Left lung (tissue), 4 donors: ENCODE measurements at regions not wholly inside any gene's neighbourhood (a gene's known extent, or its start where the extent isn't known, plus 50 kb on each side); places are given as distances from the start of the nearest gene placed in this dataset.

Experiments used
- ATAC-seq: fragments of 200-7000 bp; cut with Tn5 transposase; one replicate; pipeline ENCODE4 v1.9.1; 2020; ENCODE audit warnings: moderate library complexity
- DNase-seq, 4 donors: peaks; one replicate each; pipeline ENCODE4 v3.0.0-alpha.2; 2013 to 2020
- H3K27ac ChIP-seq, 2 donors: fragments of 200-600 bp; sonication (generic) in 1 of 2; one replicate each; pipeline versions ENCODE4 v1.5.0 to v1.8.0; 2020 to 2021
- H3K27me3 ChIP-seq, 2 donors: fragments of 200-600 bp; sonication (generic) in 1 of 2; one replicate each; pipeline versions ENCODE4 v1.5.0 to v1.8.0; 2020 to 2021
- H3K36me3 ChIP-seq, 2 donors: fragments of 200-600 bp; sonication (generic) in 1 of 2; one replicate each; pipeline versions ENCODE4 v1.5.0 to v1.8.0; 2020 to 2021
- H3K4me1 ChIP-seq, 2 donors: fragments of 200-600 bp; one replicate each; pipeline ENCODE4 v1.8.0; 2021
- H3K4me3 ChIP-seq, 2 donors: fragments of 200-600 bp; sonication (generic) in 1 of 2; one replicate each; pipeline versions ENCODE4 v1.5.0 to v1.8.0; 2020 to 2021; ENCODE audit warnings: mild to moderate bottlenecking in 1 of 2
- H3K9me3 ChIP-seq, 2 donors: fragments of 200-600 bp; sonication (generic) in 1 of 2; one replicate each; pipeline versions ENCODE4 v1.5.0 to v1.8.0; 2020 to 2021
- CTCF ChIP-seq, 2 donors: fragments of 200-600 bp; sonication (generic) in 1 of 2; IDR thresholded peaks; one replicate each; pipeline versions ENCODE4 v1.5.0 to v1.8.0; 2021; ENCODE audit warnings: antibody characterized with exemption in 2 of 2
- intact Hi-C, 2 donors: fragments of 100-400 bp; cut with DNase I; formaldehyde crosslinking; loops; one replicate each; pipeline versions ENCODE4 v1.11.2 to v1.14.2; 2022
- donor health status: DM: no; HTN: yes; CAD: no.
- donor health status: DM: no; HTN: no; CAD: no.

GRCh38 chr13:104979281-104980030 lies 1556.0 kb downstream of the EFNB2 start:
- Histone ChIP-seq H3K4me1 (no peaks in the 10 kb centered on the region), H3K36me3 (no peaks in the 10 kb centered on the region), H3K9me3 (no peaks in the 10 kb centered on the region), H3K4me3 (no peak overlapping the region), H3K27ac (no peak overlapping the region), H3K27me3 (no peaks in the 10 kb centered on the region)
- no peak for DNase-seq
- ATAC-seq = no peak
- TF ChIP-seq CTCF (IDR thresholded peaks at IDR 0.05) = no peak
- intact Hi-C loops = no loop called here

- no peak for ATAC-seq
- H3K4me1 ChIP-seq = no peaks in the 10 kb centered on the region
- intact Hi-C loops = no loop called here
Observed at GRCh38 chr13:104976986-104977385, 1558.5 kb downstream of the EFNB2 start.

GRCh38 chr13:104975272-104975671 lies 1560.2 kb downstream of the EFNB2 start:
- Histone ChIP-seq H3K36me3 (no peaks in the 10 kb centered on the region), H3K27ac (no peak overlapping the region), H3K4me1 (no peaks in the 10 kb centered on the region), H3K4me3 (no peak overlapping the region), H3K27me3 (no peaks in the 10 kb centered on the region), H3K9me3 (no peaks in the 10 kb centered on the region)
- no peak for TF ChIP-seq CTCF (IDR thresholded peaks at IDR 0.05)
- DNase-seq (no peak), ATAC-seq (no peak)
- intact Hi-C loops = no loop called here

More at GRCh38 chr13:104976986-104977385, 1558.5 kb downstream of the EFNB2 start:
- Histone ChIP-seq H3K4me3 (no peak overlapping the region), H3K27ac (no peak overlapping the region), H3K9me3 (no peaks in the 10 kb centered on the region), H3K36me3 (no peaks in the 10 kb centered on the region), H3K27me3 (no peaks in the 10 kb centered on the region)
- TF ChIP-seq CTCF (IDR thresholded peaks at IDR 0.05) = no peak
- DNase-seq = no peak

- ATAC-seq = no peak
- H3K4me3 ChIP-seq = no peak overlapping the region
- intact Hi-C loops = no loop called here
- no peak for TF ChIP-seq CTCF (IDR thresholded peaks at IDR 0.05)
- no peaks in the 10 kb centered on the region for H3K27me3 ChIP-seq
- H3K4me1 ChIP-seq = no peaks in the 10 kb centered on the region
- no peaks in the 10 kb centered on the region for H3K36me3 ChIP-seq
- H3K9me3 ChIP-seq = no peaks in the 10 kb centered on the region
- no peak overlapping the region for H3K27ac ChIP-seq
- DNase-seq = no peak
Observed at GRCh38 chr13:104968876-104969275, 1566.6 kb downstream of the EFNB2 start.

- DNase-seq (peak in 2 of 4 donors; percentile 33 to 52), ATAC-seq (no peak)
- intact Hi-C loops = no loop called here
- H3K9me3 ChIP-seq = no peaks in the 10 kb centered on the region
- no peak overlapping the region for H3K4me3 ChIP-seq
- no peaks in the 10 kb centered on the region for H3K36me3 ChIP-seq
- no peak for TF ChIP-seq CTCF (IDR thresholded peaks at IDR 0.05)
- H3K27ac ChIP-seq = no peak overlapping the region
- no peaks in the 10 kb centered on the region for H3K4me1 ChIP-seq
- no peaks in the 10 kb centered on the region for H3K27me3 ChIP-seq
Observed at GRCh38 chr13:104967836-104968630, 1567.4 kb downstream of the EFNB2 start.
